ENCODE measurements at regions not wholly inside any gene's neighbourhood (a gene's known extent, or its start where the extent isn't known, plus 50 kb on each side); places are given as distances from the start of the nearest gene placed in this dataset.

DNA sequence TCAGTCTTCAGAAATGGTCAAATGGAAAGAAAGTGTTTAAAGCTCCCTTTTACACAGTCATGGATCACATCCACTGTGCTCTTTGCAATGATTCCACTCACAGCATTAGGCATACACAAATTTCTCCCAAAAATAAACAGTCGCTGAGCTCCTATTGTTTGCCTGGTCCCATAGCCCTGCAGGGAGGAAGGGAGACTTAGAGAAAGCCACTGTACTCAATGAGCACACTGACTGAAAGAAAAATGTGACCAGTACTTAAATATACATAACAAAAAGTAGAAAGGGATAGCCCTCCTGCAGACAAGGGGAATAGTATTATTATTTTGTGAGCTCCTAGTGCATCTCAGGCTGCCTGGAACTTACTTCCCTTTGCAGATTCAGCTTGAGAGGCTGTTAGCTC lies 853.2 kb downstream of the GRID1 start:
- TF ChIP-seq, protein P1, sequence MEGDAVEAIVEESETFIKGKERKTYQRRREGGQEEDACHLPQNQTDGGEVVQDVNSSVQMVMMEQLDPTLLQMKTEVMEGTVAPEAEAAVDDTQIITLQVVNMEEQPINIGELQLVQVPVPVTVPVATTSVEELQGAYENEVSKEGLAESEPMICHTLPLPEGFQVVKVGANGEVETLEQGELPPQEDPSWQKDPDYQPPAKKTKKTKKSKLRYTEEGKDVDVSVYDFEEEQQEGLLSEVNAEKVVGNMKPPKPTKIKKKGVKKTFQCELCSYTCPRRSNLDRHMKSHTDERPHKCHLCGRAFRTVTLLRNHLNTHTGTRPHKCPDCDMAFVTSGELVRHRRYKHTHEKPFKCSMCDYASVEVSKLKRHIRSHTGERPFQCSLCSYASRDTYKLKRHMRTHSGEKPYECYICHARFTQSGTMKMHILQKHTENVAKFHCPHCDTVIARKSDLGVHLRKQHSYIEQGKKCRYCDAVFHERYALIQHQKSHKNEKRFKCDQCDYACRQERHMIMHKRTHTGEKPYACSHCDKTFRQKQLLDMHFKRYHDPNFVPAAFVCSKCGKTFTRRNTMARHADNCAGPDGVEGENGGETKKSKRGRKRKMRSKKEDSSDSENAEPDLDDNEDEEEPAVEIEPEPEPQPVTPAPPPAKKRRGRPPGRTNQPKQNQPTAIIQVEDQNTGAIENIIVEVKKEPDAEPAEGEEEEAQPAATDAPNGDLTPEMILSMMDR (conservative IDR thresholded peaks at IDR 0.05; ENCODE audit: low read depth, low read length), result no peak
- TF ChIP-seq EZH2 (IDR thresholded peaks at IDR 0.05; ENCODE audit: borderline replicate concordance, low read depth, low read length, poor library complexity, severe bottlenecking), result no peak
